Endothelial cell (in vitro differentiated cells): ENCODE measurements at regions not wholly inside any gene's neighbourhood (a gene's known extent, or its start where the extent isn't known, plus 50 kb on each side); places are given as distances from the start of the nearest gene placed in this dataset.

ENCODE experiments used
- DNase-seq: peaks from one replicate; pipeline ENCODE4 v3.0.0; 2021; ENCODE audit warnings: low spot score
- H3K27ac Mint-ChIP-seq: one replicate; pipeline ENCODE4 v1.8.0; 2021; ENCODE audit warnings: mixed read lengths, inconsistent platforms; ENCODE audit not compliant: unreplicated experiment
- H3K27me3 Mint-ChIP-seq: one replicate; pipeline ENCODE4 v1.8.0; 2021; ENCODE audit warnings: mild to moderate bottlenecking, moderate library complexity, mixed read lengths, inconsistent platforms; ENCODE audit not compliant: unreplicated experiment
- H3K36me3 Mint-ChIP-seq: one replicate; pipeline ENCODE4 v1.8.0; 2021; ENCODE audit warnings: mild to moderate bottlenecking, low read depth, mixed read lengths, inconsistent platforms; ENCODE audit not compliant: unreplicated experiment
- H3K4me1 Mint-ChIP-seq: one replicate; pipeline ENCODE4 v1.8.0; 2021; ENCODE audit warnings: mild to moderate bottlenecking, mixed read lengths, inconsistent platforms; ENCODE audit not compliant: unreplicated experiment
- H3K4me3 Mint-ChIP-seq: one replicate; pipeline ENCODE4 v1.8.0; 2021; ENCODE audit warnings: mild to moderate bottlenecking, mixed read lengths, inconsistent platforms; ENCODE audit not compliant: unreplicated experiment
- H3K9me3 Mint-ChIP-seq: one replicate; pipeline ENCODE4 v1.8.0; 2021; ENCODE audit warnings: mixed read lengths, inconsistent platforms; ENCODE audit not compliant: unreplicated experiment
- CTCF ChIP-seq: fragments of 200-600 bp; sonication (generic); IDR thresholded peaks from one replicate; pipeline ENCODE4 v1.5.0; 2021; ENCODE audit warnings: antibody characterized with exemption; ENCODE audit not compliant: unreplicated experiment

GRCh38 chr5:4700069-4700468 is 440.1 kb upstream of the ADAMTS16 start:
- H3K9me3 Mint-ChIP-seq: no peaks in the 10 kb centered on the region
- no peak overlapping the region for H3K27ac Mint-ChIP-seq
- H3K36me3 Mint-ChIP-seq: no peaks in the 10 kb centered on the region
- peak; percentile 80 for DNase-seq
- TF ChIP-seq CTCF: peak; percentile 41
- no peaks in the 10 kb centered on the region for H3K4me1 Mint-ChIP-seq
- peaks cover 2% of the 10 kb centered on the region for H3K27me3 Mint-ChIP-seq
- H3K4me3 Mint-ChIP-seq: no peak overlapping the region

GRCh38 chr5:4700871-4701270 is 439.3 kb upstream of the ADAMTS16 start:
- no peak for DNase-seq
- Mint-ChIP-seq H3K27me3 (peaks cover 2% of the 10 kb centered on the region), H3K4me1 (no peaks in the 10 kb centered on the region), H3K9me3 (no peaks in the 10 kb centered on the region), H3K36me3 (no peaks in the 10 kb centered on the region), H3K4me3 (no peak overlapping the region), H3K27ac (no peak overlapping the region)
- no peak for TF ChIP-seq CTCF

- no peak for TF ChIP-seq CTCF
- H3K27me3 Mint-ChIP-seq: peaks cover 2% of the 10 kb centered on the region
- H3K4me3 Mint-ChIP-seq: no peak overlapping the region
- H3K36me3 Mint-ChIP-seq: no peaks in the 10 kb centered on the region
- no peaks in the 10 kb centered on the region for H3K4me1 Mint-ChIP-seq
- no peak for DNase-seq
- H3K9me3 Mint-ChIP-seq: no peaks in the 10 kb centered on the region
- no peak overlapping the region for H3K27ac Mint-ChIP-seq
Observed at GRCh38 chr5:4703931-4704458, 436.1 kb upstream of the ADAMTS16 start.

GRCh38 chr5:4704951-4705350 is 435.2 kb upstream of the ADAMTS16 start:
- H3K4me3 Mint-ChIP-seq: no peak overlapping the region
- no peak overlapping the region for H3K27ac Mint-ChIP-seq
- H3K9me3 Mint-ChIP-seq: no peaks in the 10 kb centered on the region
- DNase-seq: no peak
- H3K27me3 Mint-ChIP-seq: peaks cover 2% of the 10 kb centered on the region
- H3K36me3 Mint-ChIP-seq: no peaks in the 10 kb centered on the region
- no peak for TF ChIP-seq CTCF
- no peaks in the 10 kb centered on the region for H3K4me1 Mint-ChIP-seq

- no peaks in the 10 kb centered on the region for H3K9me3 Mint-ChIP-seq
- TF ChIP-seq CTCF: no peak
- no peaks in the 10 kb centered on the region for H3K36me3 Mint-ChIP-seq
- H3K4me3 Mint-ChIP-seq: no peak overlapping the region
- H3K4me1 Mint-ChIP-seq: no peaks in the 10 kb centered on the region
- H3K27me3 Mint-ChIP-seq: peaks cover 1% of the 10 kb centered on the region
- DNase-seq: no peak
- H3K27ac Mint-ChIP-seq: no peak overlapping the region
Observed at GRCh38 chr5:4716781-4717180, 423.3 kb upstream of the ADAMTS16 start.
